HG03469 (cell line): ENCODE measurements at regions not wholly inside any gene's neighbourhood (a gene's known extent, or its start where the extent isn't known, plus 50 kb on each side); places are given as distances from the start of the nearest gene placed in this dataset.

Experiments
- ATAC-seq: cut with Tn5 transposase; IDR thresholded peaks from one replicate; pipeline ENCODE4 v1.9.1; 2021; ENCODE audit warnings: mild to moderate bottlenecking, moderate library complexity, moderate number of reproducible peaks; ENCODE audit not compliant: unreplicated experiment

- ATAC-seq = no peak
Measured at GRCh38 chr1:83773059-83773458, 225.9 kb downstream of the TTLL7 start.

GRCh38 chr1:83770319-83770661 lies 228.6 kb downstream of the TTLL7 start:
- no peak for ATAC-seq

GRCh38 chr1:83769594-83770318 lies 229.2 kb downstream of the TTLL7 start:
- ATAC-seq = no peak

- ATAC-seq = no peak
Measured at GRCh38 chr1:83769072-83769471, 229.9 kb downstream of the TTLL7 start.

GRCh38 chr1:83766241-83766691 lies 232.7 kb downstream of the TTLL7 start:
- no peak for ATAC-seq

- no peak for ATAC-seq
Measured at GRCh38 chr1:83765125-83765524, 233.8 kb downstream of the TTLL7 start.

GRCh38 chr1:83764209-83764608 lies 234.7 kb downstream of the TTLL7 start:
- ATAC-seq = no peak

GRCh38 chr1:83763361-83764095 lies 235.4 kb downstream of the TTLL7 start:
- no peak for ATAC-seq

GRCh38 chr1:83762416-83762815 lies 236.5 kb downstream of the TTLL7 start:
- no peak for ATAC-seq

GRCh38 chr1:83762039-83762365 lies 236.9 kb downstream of the TTLL7 start:
- no peak for ATAC-seq

- peak; percentile 100 for ATAC-seq
Measured at GRCh38 chr1:83761167-83762038, 237.5 kb downstream of the TTLL7 start.

GRCh38 chr1:83760226-83761021 lies 238.5 kb downstream of the TTLL7 start:
- ATAC-seq = no peak

GRCh38 chr1:83756984-83757717 lies 241.8 kb downstream of the TTLL7 start:
- no peak for ATAC-seq

GRCh38 chr1:83751602-83752001 lies 247.3 kb downstream of the TTLL7 start:
- no peak for ATAC-seq

GRCh38 chr1:83750201-83750600 lies 248.7 kb downstream of the TTLL7 start:
- no peak for ATAC-seq

- ATAC-seq = no peak
Measured at GRCh38 chr1:83747853-83748482, 251.0 kb downstream of the TTLL7 start.

GRCh38 chr1:83746234-83746633 lies 252.7 kb downstream of the TTLL7 start:
- peak; percentile 88 for ATAC-seq

GRCh38 chr1:83742446-83742845 lies 256.5 kb downstream of the TTLL7 start:
- no peak for ATAC-seq

- ATAC-seq = no peak
Measured at GRCh38 chr1:83741770-83742169, 257.2 kb downstream of the TTLL7 start.

- ATAC-seq = no peak
Measured at GRCh38 chr1:83741348-83741747, 257.6 kb downstream of the TTLL7 start.
